Activated CD4-positive, alpha-beta T cell treated with anti-CD3 and anti-CD28 coated beads, Interleukin-2, amount 50 U/mL, for 24 hours (primary cell): ENCODE measurements at regions not wholly inside any gene's neighbourhood (a gene's known extent, or its start where the extent isn't known, plus 50 kb on each side); places are given as distances from the start of the nearest gene placed in this dataset.
A peak's percentile ranks its signal among the peaks of the same experiment; 100 is the strongest.
"Not testable (repeated sequence)": the region's sequence is repeated elsewhere in the genome, so short reads cannot be mapped to it uniquely, and the experiment has no call there.

Experiments used
- DNase-seq, 2 donors: peaks; one replicate each; pipeline ENCODE4 v3.0.0-alpha.2; 2020; ENCODE audit warnings: low read depth in 1 of 2, low spot score in 1 of 2

- no peak for DNase-seq
Observed at GRCh38 chrX:27404366-27404765, 58.8 kb downstream of the PPP4R3C start.

DNA sequence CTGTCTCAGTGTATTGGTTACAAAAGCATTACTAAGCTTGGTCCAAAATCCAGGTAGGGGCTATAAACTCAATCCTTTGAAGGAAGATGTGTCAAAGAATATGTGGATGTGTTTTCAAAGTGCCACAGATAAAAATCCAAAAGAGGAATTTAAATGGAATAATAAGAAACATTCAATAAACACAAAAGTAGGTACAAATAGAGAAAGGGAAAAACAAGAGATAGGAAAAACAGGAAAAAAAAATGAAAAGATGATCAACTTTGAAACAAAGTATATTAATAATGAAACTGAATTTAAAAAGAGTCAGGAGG is 64.0 kb downstream of the PPP4R3C start:
- DNase-seq, result no peak

DNA sequence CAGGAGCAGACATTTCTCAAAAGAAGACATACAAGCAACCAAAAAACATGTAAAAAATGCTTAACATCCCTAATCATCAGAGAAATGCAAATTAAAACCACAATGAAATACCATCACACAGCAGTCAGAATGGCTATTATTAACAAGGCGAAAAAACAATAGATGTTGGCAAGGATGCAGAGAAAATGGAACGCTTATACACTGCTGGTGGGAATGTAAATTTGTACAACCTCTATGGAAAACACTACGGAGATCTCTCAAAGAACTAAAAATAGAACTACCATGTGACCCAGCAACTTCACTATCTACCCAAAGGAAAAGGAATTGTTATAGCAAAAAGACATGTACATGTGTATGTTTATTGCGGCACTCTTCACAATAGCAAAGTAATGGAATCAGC is 71.5 kb downstream of the PPP4R3C start:
- no peak for DNase-seq

- DNase-seq, result no peak
Observed at GRCh38 chrX:27381419-27381818, 81.7 kb downstream of the PPP4R3C start.

GRCh38 chrX:27380163-27380845 is 82.8 kb downstream of the PPP4R3C start:
- DNase-seq, result no peak

GRCh38 chrX:27354021-27354420 is 109.1 kb downstream of the PPP4R3C start:
- DNase-seq, result no peak

DNA sequence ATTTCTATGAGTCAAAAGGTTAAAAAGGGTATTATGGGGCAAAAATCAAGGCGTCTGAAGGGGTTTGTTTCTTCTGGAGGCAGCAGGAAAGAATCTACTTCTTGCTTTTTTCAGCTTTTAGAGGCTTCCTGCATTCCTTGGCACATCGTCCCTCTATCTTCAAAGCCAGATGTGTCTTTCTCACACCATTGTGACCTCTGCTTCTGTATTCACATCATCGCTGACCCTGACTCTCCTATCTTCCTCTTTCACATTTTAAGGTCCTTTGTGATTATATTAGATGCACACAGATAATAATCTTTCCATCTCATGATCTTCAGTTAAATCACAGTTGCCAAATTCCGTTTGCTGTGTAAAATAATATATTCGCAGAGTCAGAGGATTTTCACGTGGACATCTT is 112.7 kb downstream of the PPP4R3C start:
- no peak for DNase-seq

GRCh38 chrX:27336466-27337091 is 126.6 kb downstream of the PPP4R3C start:
- peak in 1 of 2 donors; percentile 0 for DNase-seq

- no peak for DNase-seq
Observed at GRCh38 chrX:27321632-27322031, 141.5 kb downstream of the PPP4R3C start.

DNA sequence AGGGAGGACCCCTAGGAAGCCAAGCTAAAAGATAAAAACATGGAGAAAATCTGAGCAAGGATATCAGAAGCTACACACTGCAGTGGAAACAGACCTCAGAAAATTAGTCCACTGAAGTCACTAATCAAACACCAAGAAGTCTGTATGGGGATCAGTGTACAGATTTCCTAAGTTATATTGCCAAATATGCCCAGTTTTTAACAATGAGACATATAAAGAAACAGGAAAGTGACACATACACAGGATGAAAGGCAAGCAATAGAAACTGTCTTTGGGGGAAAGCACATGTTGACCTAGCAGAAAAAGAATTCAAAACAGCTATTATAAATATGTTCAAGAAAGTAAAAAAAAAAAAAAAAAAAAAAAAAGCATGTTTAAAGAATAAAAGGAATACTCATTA is 153.7 kb downstream of the PPP4R3C start:
- DNase-seq, result no peak

GRCh38 chrX:27307546-27307945 is 155.6 kb downstream of the PPP4R3C start:
- DNase-seq, result no peak

- DNase-seq, result not testable (repeated sequence)
Observed at GRCh38 chrX:27292552-27292951, 170.6 kb downstream of the PPP4R3C start.

DNA sequence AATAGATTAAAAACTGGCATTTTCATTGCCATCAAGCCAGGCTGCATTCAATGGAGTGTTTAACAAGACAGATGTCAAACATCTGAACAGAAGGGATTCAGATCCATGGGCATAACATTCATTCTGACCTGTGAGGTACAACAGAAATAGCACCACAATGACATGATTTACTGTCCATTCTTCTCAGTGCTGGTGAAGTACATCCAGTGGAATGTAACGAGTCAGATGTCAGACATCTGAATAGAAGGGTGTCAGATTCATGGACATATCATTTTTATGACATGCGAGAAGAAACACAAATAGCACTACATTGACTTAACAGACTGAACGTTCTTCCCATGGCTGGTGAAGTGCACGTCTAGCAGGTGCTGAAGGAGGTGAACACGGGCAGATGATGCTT is 186.4 kb downstream of the PPP4R3C start:
- DNase-seq, result no peak

DNA sequence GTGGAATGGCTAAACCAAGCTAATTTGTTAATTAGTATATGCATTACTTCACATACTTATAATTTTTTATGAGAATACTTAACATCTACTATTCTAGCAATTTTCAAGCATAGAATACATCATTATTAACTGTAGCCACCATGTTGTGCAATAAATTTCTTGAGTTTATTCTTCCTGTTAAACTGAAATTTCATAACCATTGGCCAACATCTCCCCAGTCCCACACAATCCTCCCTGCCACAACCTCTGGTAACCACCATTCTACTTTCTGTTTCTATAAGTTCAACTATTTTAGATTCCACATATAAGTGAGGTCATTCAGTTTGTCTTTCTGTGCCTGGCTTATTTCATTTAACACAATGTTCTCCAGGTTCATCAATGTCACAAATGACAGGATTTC is 208.5 kb downstream of the PPP4R3C start:
- DNase-seq, result no peak

DNA sequence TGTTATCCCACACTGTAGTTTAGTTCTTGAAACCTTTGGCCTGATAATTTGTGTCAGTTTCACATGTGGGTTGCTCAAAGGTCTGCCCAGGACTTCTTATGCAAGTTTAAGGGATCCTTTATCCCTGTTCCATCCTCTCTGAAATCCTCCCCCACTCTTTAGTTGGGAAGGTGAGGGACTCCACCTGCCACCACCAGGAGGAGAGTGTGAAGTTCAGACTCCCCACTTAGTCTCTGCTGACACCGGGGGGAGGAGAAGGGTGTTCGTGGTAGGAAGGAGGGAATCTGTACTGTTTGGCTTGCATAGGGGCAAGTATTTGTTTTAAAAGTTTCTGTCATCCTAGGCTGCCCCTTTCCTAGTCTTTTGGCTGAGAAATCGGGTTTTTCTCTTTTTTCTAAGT is 211.8 kb downstream of the PPP4R3C start:
- DNase-seq, result no peak

GRCh38 chrX:27242581-27242980 is 220.6 kb downstream of the PPP4R3C start:
- DNase-seq, result no peak

DNA sequence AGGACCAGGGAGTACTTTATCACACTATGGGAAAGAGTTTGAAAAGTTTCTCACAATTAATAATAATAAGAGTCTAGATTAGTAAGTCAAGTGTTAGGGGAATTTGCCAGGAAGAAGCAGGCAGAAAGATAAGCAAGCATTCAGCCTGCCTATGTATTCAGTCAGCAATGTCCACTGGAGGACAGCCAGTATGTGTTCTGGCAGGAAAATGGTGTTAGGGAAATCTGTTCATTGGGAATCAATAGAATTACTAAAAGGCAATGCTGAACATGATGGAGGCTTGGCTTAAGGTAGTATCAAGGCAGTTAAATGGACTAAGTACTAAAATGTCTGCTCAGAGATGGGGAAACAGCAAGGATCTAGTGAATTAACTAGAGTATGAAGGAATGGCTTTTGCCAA is 221.2 kb downstream of the PPP4R3C start:
- DNase-seq, result no peak

GRCh38 chrX:27240042-27240441 is 223.1 kb downstream of the PPP4R3C start:
- not testable (repeated sequence) for DNase-seq

GRCh38 chrX:27236681-27237080 is 226.5 kb downstream of the PPP4R3C start:
- no peak for DNase-seq

DNA sequence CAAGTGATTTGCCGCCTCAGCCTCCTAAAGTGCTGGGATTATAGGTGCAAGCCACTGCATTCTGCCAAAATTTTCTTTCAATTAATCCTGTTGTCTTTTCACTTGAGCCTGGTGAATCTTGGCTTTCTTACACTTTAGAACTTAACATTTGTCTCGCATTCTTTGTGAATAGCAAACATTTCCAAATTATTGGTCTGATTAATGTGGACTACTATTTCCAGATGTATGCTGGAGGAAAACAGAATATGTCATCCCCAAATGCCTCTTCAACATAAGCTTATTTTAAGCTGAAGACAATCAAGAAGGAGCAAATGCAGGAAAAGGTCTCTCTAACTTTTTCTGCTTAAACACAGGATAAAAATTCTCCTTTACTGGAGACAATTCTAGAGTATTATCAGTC is 233.4 kb downstream of the PPP4R3C start:
- DNase-seq, result no peak

GRCh38 chrX:27222661-27223060 is 240.5 kb downstream of the PPP4R3C start:
- no peak for DNase-seq

DNA sequence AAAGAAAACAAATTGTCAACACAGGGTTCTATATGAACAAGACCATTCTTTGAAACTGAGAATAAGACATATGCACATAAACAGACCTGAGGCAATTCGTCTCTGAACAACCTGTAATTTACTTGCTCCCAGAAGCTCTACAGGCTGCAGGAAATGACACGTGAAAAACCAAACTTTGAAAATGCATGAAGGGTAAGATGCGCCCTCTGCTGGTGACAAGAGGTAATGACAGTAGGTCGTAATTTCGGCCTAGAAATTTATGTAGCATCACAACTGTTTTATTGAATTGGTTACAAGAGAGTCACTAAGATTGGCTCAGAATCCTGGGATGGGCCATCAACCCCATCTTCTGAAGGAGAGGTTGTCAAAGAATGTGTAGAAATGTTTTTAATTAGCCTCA is 276.5 kb downstream of the PPP4R3C start:
- peak in 1 of 2 donors; percentile 0 for DNase-seq

GRCh38 chrX:27163236-27163635 is 299.9 kb downstream of the PPP4R3C start:
- no peak for DNase-seq
